NCI-H2029 (cell line): ENCODE measurements at regions not wholly inside any gene's neighbourhood (a gene's known extent, or its start where the extent isn't known, plus 50 kb on each side); places are given as distances from the start of the nearest gene placed in this dataset.
A peak's percentile ranks its signal among the peaks of the same experiment; 100 is the strongest.
"Not testable (repeated sequence)": the region's sequence is repeated elsewhere in the genome, so short reads cannot be mapped to it uniquely, and the experiment has no call there.

ENCODE experiments used
- DNase-seq: peaks from one replicate; lab custom pipeline; 2025; lab: John Stamatoyannopoulos, UW

DNA sequence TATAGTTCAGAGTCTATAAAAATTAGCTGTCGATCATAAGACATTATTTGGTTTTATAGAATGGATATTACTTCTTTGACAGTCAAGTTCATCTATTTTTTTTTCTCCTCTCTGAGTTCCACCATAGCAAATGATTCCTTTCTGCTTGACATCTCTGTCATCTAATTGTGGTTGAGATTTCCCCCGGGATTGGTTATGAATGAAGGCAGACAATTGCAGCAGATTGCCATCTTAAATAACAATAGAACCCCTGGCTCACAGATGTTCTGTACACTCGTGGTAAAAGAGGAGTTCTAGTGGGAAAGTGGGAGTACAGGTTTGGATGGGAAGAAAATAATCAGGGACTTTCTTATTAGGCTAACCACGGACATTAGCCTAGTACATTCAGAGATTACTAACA is 292.1 kb upstream of the NRXN1 start:
- DNase-seq, result no peak

DNA sequence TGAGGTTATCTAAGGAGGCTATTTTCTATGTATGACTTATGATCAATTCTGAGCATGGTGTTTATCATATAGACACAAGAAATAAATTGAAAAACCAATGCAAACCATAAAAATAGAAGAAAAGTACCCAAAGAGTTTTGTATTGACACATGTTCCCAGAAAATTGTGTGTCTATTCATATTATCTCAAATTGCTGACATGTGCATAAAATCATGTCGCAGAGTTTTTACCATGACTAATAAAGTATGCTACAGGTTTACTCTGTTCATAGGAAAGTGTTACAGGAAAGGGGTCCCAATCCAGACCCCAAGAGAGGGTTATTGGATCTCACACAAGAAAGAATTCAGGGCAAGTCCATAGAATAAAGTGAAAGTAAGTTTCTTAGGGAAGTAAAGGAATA is 290.7 kb upstream of the NRXN1 start:
- DNase-seq, result no peak

DNA sequence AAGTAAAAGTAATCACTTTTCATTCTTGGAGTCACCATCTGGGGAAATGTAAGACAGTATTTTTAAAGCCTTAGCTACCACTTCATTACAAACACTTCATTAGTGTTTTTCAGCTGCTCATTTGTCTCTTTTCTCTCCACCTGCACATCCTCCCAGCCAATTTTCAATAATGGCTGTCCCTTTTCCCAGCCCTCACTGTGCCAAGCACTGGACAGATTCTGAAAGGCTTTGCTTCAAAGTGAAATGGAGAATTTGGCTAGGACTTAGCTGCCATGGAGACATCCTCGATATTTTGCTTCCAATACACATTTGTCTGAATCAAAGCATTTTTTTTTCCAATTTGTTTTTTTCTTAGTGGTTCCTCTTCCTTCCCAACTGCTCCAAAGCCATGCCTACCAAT is 272.4 kb upstream of the NRXN1 start:
- DNase-seq, result no peak

DNA sequence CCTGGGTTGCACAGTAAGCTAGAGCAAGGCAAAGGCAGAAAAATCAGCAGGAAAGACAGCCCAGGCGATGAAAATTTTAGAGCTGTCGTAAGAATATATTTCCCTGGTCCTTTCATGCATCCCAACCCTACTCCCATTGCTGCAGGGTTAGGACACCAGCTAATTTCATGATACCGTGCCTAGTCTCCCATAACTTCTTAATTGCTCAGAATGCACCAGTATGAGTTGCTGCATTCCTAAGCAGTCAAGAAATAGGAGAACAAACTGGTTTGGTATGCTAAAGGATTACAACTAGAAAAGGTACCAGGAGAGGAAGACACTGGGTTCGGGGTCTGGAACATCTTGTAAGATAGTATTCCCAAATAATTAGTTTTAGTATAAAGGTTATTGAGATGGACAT is 269.4 kb upstream of the NRXN1 start:
- DNase-seq, result no peak

DNA sequence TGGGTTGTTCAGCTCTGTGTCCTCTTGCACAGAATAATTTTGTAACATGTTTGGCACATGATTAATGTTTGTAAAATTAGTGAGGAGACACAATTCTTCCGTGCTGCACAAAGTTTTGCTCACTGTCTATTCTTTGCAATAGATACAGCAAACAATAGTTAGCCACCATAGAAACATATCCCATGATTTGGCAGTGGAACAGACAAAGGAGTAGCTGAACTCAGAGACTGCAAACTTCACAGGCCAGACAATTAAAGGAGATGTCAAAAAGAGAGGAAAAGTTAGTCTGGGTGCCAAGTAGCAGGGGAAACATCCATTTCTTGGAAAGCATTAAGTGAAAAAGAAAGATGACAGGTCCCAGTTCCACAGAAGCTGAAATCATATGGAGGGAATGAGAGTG is 267.4 kb upstream of the NRXN1 start:
- DNase-seq, result no peak

DNA sequence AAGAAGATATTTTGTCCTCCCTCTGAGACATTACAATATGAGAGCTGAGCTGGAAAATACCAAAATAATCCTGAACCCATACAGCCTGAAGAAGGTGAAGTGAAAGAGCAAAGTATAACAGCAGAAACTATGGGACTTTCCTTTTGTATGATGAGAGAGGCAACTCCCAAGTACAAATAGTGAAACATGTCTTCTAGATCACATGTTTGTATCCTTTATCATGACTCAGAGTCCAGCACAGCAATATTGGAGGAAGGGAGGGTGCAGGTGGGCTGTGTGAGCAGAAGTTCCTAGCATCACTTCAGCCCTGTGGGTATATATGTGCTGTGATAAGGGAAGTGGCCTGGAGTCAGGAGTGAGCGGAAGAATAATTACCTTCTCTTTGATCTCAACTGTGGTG is 265.6 kb upstream of the NRXN1 start:
- DNase-seq, result no peak

DNA sequence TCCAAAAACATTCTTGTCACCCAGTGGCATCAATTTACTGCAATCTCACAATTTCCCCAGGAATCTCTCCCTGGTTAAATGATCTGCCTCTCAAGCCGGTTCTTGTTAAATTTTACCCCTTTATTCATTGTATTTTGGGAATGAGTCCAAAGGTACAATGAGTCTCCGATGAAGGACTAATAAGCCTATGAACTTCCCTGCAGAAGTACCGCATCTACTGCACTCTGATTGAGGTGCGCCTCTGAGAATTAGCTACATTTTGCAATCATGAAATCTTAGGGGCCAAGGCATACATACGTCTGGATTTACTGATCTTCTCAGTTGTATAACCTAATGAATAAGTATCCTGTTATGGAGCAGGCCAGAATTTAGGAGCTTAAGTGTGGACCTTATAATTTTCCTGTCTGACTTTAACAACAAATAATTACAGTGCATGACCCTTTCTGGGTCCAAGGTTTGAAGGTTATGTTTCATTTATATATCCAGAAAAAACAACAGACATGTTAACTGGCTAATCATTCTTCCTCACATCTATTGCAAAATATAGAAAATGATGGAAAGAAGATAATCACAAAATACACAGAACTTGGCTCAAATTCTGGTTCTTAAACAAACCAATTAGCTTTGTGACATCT is 261.8 kb upstream of the NRXN1 start:
- no peak for DNase-seq

DNA sequence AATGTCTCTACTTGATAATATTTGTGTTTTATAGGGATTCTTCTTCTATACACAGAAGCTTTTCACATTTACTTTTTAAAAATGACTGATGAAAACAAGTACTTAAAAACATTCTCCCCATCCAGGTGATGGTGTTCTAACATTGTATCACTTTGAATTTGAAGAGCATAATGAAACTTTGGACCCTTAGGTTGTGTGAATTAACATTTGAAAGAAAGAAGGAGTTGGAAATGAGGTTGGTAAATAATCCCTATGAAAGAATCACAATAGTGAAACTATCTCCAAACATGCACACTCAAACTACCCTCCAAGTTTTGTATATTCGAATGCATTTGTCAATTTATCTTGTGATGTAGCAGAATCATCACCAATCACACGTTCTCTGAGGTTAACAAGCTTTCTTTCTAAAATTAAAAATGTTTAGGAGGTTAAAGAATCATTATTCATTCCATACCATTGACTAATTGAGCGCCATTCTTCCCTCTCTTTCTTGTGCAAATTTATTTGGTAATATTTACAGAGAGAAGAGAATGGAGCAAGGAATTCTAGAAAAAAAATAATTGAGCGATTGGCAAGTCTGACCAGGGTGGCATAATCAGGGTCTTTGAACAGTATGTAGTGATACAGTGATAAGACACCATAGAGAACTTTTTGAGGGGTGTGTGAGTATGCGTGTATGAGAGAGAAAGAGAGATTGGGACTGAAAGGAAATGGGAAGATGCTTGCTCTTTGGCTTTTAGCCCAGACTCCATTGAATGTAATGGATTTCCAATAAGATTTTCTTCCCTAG is 260.0 kb upstream of the NRXN1 start:
- no peak for DNase-seq

DNA sequence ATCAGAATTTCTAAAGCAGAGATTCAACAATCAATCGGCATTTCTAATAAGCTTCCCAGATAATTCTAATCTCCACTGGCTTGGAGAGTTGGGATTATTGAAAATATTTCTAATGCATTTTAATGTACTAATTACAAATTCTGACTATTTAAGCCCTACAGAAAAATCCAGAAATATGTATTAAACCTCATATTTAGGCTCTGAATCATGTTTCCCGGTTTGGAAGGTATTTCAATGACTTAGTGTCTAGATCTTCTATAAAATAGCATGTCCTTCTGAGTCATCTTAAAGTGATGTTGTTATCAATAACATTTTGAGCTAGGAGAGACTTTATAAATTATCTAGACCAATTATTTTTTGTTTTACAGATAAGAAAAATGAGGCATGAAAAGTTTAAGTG is 258.8 kb upstream of the NRXN1 start:
- DNase-seq, result no peak

DNA sequence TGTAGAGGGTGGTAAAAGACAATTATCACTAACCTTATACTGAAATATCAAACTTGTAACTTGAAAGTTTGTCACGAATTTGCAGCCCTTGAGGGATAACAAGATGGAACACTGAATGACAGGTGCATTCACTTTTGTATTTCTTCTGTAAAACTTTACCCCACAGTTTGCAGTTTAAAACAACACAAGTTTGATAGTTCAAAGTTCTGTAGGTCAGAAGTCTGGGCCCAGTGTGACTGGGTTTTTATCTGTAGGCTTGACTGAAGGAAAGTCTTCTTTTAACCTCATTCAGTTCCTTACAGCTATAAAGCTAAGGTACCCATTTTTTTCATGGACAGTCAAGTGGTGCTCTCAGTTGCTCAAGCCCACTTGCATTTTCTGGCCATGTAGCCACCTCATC is 257.1 kb upstream of the NRXN1 start:
- DNase-seq, result no peak

DNA sequence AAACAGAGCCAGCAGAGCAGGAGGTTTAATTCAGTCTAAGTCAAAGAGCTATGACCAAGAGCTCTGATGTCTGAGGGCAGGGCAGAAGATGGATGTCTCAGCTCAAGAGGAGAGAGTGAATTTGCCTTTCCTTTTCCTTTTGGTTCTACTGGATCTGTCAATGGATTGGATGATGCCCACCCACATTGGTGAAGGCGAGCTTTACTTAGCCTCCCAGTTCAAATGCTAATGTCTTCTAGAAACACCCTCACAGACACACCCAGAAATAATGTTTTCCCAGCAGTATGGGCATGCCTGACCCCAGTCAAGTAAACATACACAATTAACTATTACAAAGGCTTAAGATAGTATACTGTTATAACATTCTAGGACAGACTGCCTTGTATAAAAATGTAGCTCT is 236.3 kb upstream of the NRXN1 start:
- DNase-seq, result no peak

DNA sequence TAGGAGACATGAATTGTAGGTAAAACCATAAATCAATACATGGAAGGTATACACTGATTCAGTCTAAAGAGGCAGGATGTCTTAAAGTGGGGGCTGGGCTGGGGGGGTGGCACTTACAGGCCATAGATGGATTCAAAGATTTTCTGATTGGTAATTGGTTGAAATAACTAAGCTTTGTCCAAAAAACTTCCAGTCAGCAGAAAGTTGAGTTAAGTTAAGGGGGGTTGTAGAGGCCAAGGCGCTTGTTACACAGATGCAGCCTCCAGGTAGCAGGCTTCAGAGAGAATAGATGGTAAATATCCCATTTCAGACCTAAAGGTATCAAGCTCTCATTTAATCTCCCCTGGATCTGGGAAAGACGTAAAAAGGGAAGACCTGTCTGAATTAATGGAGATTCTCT is 233.6 kb upstream of the NRXN1 start:
- DNase-seq, result no peak

DNA sequence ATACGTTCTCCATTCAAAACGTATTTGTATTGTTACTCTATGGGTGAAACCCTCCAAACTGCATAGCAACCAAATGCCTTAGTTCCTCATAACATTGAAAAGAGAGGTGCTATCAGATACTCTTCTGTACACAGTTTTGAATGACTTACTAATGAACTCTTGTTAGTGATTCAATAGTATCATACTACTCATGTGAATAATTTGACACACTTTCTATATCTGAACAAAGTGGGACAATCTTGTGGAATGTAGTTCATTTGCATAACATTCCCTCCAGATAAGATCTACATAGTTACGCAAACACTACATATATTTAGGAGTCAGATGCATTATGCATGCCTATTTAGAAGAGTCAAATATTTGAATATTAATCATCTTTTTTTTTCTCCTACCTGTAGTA is 232.0 kb upstream of the NRXN1 start:
- peak; percentile 31 for DNase-seq

DNA sequence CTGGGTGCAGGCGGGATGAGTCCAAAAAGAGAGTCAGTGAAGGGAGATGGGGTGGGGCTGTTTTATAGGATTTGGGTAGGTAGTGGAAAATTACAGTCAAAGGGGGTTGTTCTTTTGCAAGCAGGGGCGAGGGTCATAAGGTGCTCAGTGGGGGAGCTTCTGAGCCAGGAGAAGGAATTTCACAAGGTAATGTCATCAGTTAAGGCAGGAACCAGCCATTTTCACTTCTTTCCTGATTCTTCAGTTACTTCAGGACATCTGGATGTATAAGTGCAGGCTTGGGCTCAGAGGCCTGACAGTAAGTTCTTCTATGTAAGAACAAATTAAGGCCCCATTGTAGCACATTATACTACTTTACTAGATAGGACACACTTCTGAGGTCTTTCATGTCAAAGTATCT is 231.2 kb upstream of the NRXN1 start:
- not testable (repeated sequence) for DNase-seq

DNA sequence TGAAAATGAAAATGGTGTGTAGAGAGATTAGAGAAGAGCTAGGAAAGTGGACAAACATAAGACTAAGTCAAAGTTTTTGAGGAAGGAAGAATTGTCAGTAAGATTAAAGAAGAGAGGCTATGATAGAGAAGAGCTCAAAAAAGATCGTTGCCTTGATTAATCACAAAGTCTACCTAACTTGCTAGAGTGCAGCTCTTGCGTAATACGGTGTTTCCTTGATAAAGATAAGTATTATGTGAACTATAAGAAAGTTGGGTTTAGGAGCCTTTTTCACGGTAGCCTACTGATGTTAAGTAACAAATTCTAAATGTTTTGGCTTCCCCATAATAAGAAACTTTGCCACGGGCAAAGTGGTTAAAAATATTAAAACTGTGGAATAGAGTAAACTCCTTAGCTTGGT is 226.4 kb upstream of the NRXN1 start:
- DNase-seq, result no peak

DNA sequence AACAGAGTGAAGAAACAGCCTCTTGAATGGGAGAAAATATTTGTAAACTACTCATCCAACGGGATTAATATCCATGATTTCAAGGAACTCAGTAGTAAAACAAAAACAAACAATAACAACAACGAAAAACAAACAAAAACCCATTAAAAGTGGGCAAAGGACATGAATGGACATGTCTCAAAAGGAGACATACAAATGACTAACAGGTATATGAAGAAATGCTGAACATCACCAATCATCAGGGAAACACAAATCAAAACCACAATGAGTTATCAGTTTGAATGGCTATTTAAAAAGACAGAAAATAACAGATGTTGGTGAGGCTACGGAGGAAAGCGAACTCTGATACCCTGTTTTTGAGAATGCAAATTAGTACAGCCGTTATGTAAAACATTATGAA is 224.8 kb upstream of the NRXN1 start:
- no peak for DNase-seq

DNA sequence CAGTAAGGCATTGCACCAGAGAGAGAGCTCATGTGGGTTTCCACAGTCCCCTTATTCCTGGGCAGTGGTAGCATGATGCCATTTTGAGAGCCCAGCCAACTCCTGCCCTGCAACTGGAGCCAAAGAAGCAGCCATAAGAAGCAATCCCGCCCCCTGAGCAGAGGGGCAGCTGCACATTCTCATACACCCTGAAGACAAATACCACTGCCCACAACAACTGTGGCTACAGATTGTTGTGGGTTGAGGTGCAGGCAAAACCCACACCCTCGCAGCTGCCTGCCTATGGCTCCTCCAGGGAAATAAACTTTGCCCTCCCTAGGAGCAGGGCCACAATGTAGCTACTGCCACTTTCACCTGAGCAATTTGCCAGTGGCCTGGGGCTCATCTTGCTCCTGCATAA is 219.4 kb upstream of the NRXN1 start:
- no peak for DNase-seq

DNA sequence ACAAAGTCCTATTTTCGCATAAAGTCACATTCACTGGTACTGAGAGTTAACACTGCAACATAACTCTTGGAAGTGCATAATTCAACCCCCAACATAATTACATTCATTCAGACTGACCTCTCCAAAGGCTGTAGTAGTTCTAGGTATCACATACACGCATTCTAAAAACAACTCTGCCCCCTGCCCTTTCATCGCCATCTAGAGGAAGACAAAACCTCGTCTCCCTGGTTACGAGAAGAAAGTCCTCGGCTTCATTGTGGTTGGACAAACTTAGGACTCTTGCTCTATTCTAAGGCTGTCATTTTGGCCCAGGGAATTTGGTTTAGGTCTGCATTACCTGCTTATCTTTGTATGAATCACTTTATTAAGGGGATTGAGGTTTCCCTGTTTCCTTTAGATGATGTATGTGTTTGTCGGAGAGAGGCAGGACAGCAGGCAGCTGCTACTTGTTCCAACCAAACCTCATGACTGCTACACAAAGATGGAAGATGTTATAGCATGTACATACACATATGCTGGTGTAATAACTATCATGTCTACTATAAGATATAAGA is 215.4 kb upstream of the NRXN1 start:
- no peak for DNase-seq

DNA sequence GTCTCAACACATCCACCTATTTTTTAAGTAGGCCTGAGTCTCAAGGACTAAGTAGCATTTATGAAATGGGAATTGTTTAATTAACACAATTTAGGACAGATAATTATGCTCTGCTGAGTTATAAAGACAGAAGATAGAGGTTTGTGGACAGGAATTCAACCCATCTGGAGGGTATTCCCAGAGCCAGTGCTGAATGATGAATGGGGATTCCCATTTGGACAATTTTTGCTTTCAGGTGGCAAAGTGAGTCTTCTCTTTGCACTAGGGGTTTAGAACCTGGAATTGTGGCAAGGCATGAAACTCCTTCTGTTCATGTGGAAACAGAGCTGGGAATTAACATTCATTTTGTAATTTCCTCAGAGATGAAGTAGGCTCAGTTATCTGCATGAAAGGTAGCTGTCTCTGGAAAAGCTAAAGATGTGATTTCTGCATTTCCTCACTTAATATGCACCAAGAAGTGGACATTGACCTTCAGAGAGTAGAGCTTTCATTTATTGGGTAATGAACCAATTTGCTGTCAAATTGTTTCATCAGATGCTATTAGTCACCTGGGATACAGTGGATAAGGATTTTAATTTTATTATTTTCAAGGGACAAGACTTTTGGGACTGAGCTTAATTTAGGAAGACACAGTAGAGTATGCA is 212.1 kb upstream of the NRXN1 start:
- DNase-seq, result no peak

DNA sequence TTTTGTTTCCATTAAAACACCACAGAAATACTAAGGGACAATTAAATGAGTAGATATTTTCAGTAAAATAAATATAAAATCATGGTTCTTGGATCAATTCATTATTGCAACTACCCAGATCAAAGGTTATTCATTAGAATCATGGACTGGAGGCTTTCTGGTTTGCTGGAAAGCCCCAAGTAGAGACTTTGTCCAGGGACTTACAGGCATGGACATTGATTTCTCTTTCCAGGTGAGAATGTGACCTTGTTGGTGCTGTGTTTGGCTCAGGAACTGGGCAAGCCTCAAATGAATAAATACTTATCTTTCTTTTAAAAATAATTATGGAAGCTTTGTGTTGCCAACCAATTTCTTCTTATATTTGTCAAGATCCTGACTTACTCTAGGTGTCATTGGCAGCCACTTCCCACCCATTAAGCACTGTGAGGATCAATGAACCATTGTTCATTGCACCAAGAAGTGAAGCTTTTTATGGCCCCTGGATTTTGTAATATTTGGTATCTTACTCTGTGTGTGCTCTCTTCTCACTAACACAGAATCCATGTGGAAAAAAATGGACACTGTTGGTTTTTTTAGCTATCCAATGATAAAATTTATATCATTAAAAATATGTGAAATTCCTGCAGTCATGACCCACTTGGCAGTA is 205.8 kb upstream of the NRXN1 start:
- no peak for DNase-seq

DNA sequence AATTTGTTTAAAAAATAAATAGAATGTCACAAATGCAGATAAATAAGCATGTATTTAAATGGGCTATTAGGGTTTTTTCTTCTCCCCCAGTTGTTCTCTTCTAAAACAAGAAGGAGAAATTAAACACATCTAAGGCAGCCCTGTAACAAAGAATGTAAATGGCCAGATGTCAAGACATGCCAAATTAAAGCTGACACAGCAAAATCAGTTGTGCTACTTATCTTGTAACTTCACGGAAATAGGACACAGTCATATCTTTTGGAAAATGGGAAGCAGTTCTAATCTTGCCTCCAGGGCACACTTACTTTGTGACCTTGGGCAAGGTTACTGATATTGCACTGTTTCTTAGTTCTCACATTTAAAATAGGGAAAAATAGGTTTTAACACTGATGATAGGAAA is 200.1 kb upstream of the NRXN1 start:
- DNase-seq, result no peak

DNA sequence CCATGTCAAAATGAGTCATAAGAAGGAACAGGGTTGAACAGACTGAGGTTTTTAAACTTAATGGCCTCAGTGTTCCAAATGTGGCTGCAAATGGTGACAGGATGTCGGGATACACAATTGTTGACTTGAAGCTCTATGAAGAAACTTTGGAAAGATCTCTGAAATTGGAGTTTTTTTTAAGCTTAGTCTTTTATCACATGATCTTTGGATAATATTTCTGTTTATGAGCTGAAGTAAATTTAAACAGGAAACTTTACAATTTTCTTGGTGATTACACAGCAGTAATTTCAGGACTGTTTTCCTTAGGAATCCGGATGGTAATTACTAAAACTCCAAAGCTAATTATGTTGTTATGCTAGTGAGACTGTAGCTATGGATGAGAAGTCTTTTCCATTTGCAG is 199.1 kb upstream of the NRXN1 start:
- no peak for DNase-seq

DNA sequence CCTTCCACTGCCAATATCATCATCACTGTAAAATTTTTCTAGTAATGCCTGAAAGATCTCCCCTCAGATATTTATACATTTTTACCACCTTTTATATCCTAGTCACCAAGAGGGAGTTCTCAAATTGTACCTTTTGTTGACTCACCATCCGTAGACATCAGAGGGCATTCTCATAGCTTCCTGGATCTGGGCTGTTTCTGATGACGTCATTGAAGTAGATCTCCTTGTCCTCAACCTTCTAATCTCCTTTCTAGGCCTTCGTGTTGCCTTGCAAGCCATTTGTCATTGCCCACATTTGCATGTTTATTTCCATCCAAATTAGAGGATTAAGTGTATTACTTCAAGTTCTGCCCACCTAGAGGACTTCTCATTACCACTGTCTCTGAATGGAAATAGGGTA is 193.4 kb upstream of the NRXN1 start:
- DNase-seq, result no peak
